ENCODE measurements at regions not wholly inside any gene's neighbourhood (a gene's known extent, or its start where the extent isn't known, plus 50 kb on each side); places are given as distances from the start of the nearest gene placed in this dataset.

- no peak overlapping the region for H2BK120ac ChIP-seq (ENCODE audit: low read depth, low read length)
- H2BK20ac ChIP-seq (ENCODE audit: low read depth, low read length), result no peak overlapping the region
- no peak overlapping the region for H3K56ac ChIP-seq (ENCODE audit: extremely low read depth, insufficient read depth, low read length)
- H4K91ac ChIP-seq (ENCODE audit: insufficient read depth, low read depth, low read length), result no peak overlapping the region
- no peak overlapping the region for H2AK9ac ChIP-seq (replicated peaks; ENCODE audit: low read depth, low read length, poor library complexity)
- no peak overlapping the region for H3K4me3 ChIP-seq (ENCODE audit: insufficient read depth, low read depth, low read length)
- intact Hi-C loops (cut with micrococcal nuclease), result no loop called here
- no peaks in the 10 kb centered on the region for H4K20me1 ChIP-seq (ENCODE audit: insufficient read depth, low read length)
- POLR2A ChIA-PET (ENCODE audit: unreplicated experiment), result no interaction called here
- no peak overlapping the region for H2AFZ ChIP-seq (replicated peaks; ENCODE audit: low read length, poor library complexity)
- no peaks in the 10 kb centered on the region; the same call in 1 of the 2 replicates for H3K27me3 ChIP-seq (ENCODE audit: control insufficient read depth, insufficient read depth, low read length)
- no peak overlapping the region for H3K18ac ChIP-seq (ENCODE audit: low read depth, low read length)
- CTCF ChIA-PET, result no interaction called here
- H2AK5ac ChIP-seq (ENCODE audit: low read depth, low read length), result no peak overlapping the region
- no peaks in the 10 kb centered on the region for H3K79me1 ChIP-seq (ENCODE audit: low read depth in 1 of 2, low read length in 2 of 2)
- no peak overlapping the region for H3K4ac ChIP-seq (ENCODE audit: low read depth, low read length)
- H3K4me1 ChIP-seq (ENCODE audit: control insufficient read depth, insufficient read depth, low read length), result no peaks in the 10 kb centered on the region
- no peak overlapping the region for H3K4me2 ChIP-seq (ENCODE audit: low read depth, low read length)
- no TSS peak for BruUV-seq (replicated peaks)
- H3K9me1 ChIP-seq (ENCODE audit: insufficient read depth, low read length), result no peaks in the 10 kb centered on the region
- no peak overlapping the region for H3K14ac ChIP-seq (replicated peaks; ENCODE audit: low read depth, low read length)
- no peaks in the 10 kb centered on the region for H3K9me3 ChIP-seq (ENCODE audit: control insufficient read depth, insufficient read depth, low read length)
- H3K23ac ChIP-seq (ENCODE audit: low read depth, low read length), result no peak overlapping the region
- dilution Hi-C loops (cut with HindIII; ENCODE audit: low sequenced_read_pairs, unreplicated experiment), result no loop called here
- no peak overlapping the region for H2BK15ac ChIP-seq (ENCODE audit: low read depth, low read length)
- TF ChIP-seq RAD21 (IDR thresholded peaks at IDR 0.05; ENCODE audit: low read length), result no peak
- no peak for TF ChIP-seq USF2 (IDR thresholded peaks at IDR 0.05; ENCODE audit: low read depth, low read length)
- no peak for TF ChIP-seq POLR2A (IDR thresholded peaks at IDR 0.05; ENCODE audit: low read depth, low read length)
- TF ChIP-seq CTCF (conservative IDR thresholded peaks at IDR 0.05; ENCODE audit: low read depth, low read length), result no peak
- no peak for TF ChIP-seq RFX5 (IDR thresholded peaks at IDR 0.05; ENCODE audit: low read depth, low read length)
- TF ChIP-seq ELK1 (IDR thresholded peaks at IDR 0.05; ENCODE audit: borderline replicate concordance, low read depth, low read length), result no peak
- TF ChIP-seq NFE2L2 (IDR thresholded peaks at IDR 0.05; ENCODE audit: low read depth, low read length), result no peak
- no peak for TF ChIP-seq SMC3 (IDR thresholded peaks at IDR 0.05; ENCODE audit: low read depth, low read length)
- no peak for TF ChIP-seq FOS (IDR thresholded peaks at IDR 0.05; ENCODE audit: low read depth, low read length)
- TF ChIP-seq MAFK (IDR thresholded peaks at IDR 0.05; ENCODE audit: low read depth, low read length), result no peak
- TF ChIP-seq CEBPB (IDR thresholded peaks at IDR 0.05; ENCODE audit: low read depth, low read length), result no peak
- no peak for TF ChIP-seq MAZ (IDR thresholded peaks at IDR 0.05; ENCODE audit: borderline replicate concordance, low read depth, low read length)
- TF ChIP-seq RCOR1 (IDR thresholded peaks at IDR 0.05; ENCODE audit: insufficient replicate concordance, low read length), result no peak
- TF ChIP-seq BHLHE40 (IDR thresholded peaks at IDR 0.05; ENCODE audit: low read depth, low read length), result no peak
- no peak for TF ChIP-seq CHD1 (IDR thresholded peaks at IDR 0.05; ENCODE audit: low read depth, low read length)
- no peak for TF ChIP-seq MXI1 (IDR thresholded peaks at IDR 0.05; ENCODE audit: borderline replicate concordance, low read depth, low read length)
- H3K36me3 ChIP-seq (ENCODE audit: control insufficient read depth, insufficient read depth, low read length), result no peaks in the 10 kb centered on the region
- DNase-seq (no peak), ATAC-seq (ENCODE audit: low read depth) (no peak)
- H3K9ac ChIP-seq (ENCODE audit: low read depth, low read length), result no peak overlapping the region
- H2BK5ac ChIP-seq (ENCODE audit: low read depth, low read length, poor library complexity, severe bottlenecking), result no peak overlapping the region
- no peak overlapping the region for H4K5ac ChIP-seq (ENCODE audit: low read depth, low read length)
- WGBS, 2 experiments (ENCODE audit: extremely low coverage in 2 of 2, insufficient read length in 1 of 2), result no CpG with 5 or more reads among the region's 5 CpGs
- in situ Hi-C loops (cut with MboI; ENCODE audit: low sequenced_read_pairs), result no loop called here
- no peak overlapping the region for H4K8ac ChIP-seq (ENCODE audit: low read depth in 2 of 2, low read length in 2 of 2)
- no peak overlapping the region for H3K27ac ChIP-seq (ENCODE audit: insufficient read depth, low read length)
Observed at GRCh38 chr1:219757890-219758289, 145.0 kb upstream of the ZC3H11B start.
